ENCODE measurements at regions not wholly inside any gene's neighbourhood (a gene's known extent, or its start where the extent isn't known, plus 50 kb on each side); places are given as distances from the start of the nearest gene placed in this dataset.

GRCh38 chr7:9981742-9982349 is 991.8 kb upstream of the PHF14 start:
- no peak for DNase-seq (ENCODE audit: low read depth)

GRCh38 chr7:9983048-9983447 is 990.6 kb upstream of the PHF14 start:
- DNase-seq (ENCODE audit: low read depth), result no peak

- DNase-seq (ENCODE audit: low read depth), result no peak
These were observed 958.0 kb upstream of the PHF14 start for GRCh38 chr7:10015687-10016086.

- DNase-seq (ENCODE audit: low read depth), result no peak
These were observed 951.2 kb upstream of the PHF14 start for GRCh38 chr7:10022480-10022879.

- no peak for DNase-seq (ENCODE audit: low read depth)
These were observed 950.7 kb upstream of the PHF14 start for GRCh38 chr7:10022957-10023356.

GRCh38 chr7:10034843-10035556 is 938.7 kb upstream of the PHF14 start:
- no peak for DNase-seq (ENCODE audit: low read depth)

- no peak for DNase-seq (ENCODE audit: low read depth)
These were observed 937.0 kb upstream of the PHF14 start for GRCh38 chr7:10036693-10037092.

- no peak for DNase-seq (ENCODE audit: low read depth)
These were observed 935.3 kb upstream of the PHF14 start for GRCh38 chr7:10038351-10038750.

GRCh38 chr7:10040674-10041073 is 933.0 kb upstream of the PHF14 start:
- no peak for DNase-seq (ENCODE audit: low read depth)

GRCh38 chr7:10070899-10071298 is 902.8 kb upstream of the PHF14 start:
- DNase-seq (ENCODE audit: low read depth), result no peak

GRCh38 chr7:10075866-10076265 is 897.8 kb upstream of the PHF14 start:
- no peak for DNase-seq (ENCODE audit: low read depth)

GRCh38 chr7:10076660-10077300 is 896.9 kb upstream of the PHF14 start:
- no peak for DNase-seq (ENCODE audit: low read depth)

- DNase-seq (ENCODE audit: low read depth), result no peak
These were observed 894.1 kb upstream of the PHF14 start for GRCh38 chr7:10079572-10079971.

- no peak for DNase-seq (ENCODE audit: low read depth)
These were observed 890.8 kb upstream of the PHF14 start for GRCh38 chr7:10082896-10083295.

- no peak for DNase-seq (ENCODE audit: low read depth)
These were observed 889.9 kb upstream of the PHF14 start for GRCh38 chr7:10083766-10084165.

GRCh38 chr7:10085231-10085630 is 888.4 kb upstream of the PHF14 start:
- DNase-seq (ENCODE audit: low read depth), result no peak

- no peak for DNase-seq (ENCODE audit: low read depth)
These were observed 873.1 kb upstream of the PHF14 start for GRCh38 chr7:10100572-10100971.

GRCh38 chr7:10101351-10101750 is 872.3 kb upstream of the PHF14 start:
- no peak for DNase-seq (ENCODE audit: low read depth)

GRCh38 chr7:10104292-10104691 is 869.4 kb upstream of the PHF14 start:
- DNase-seq (ENCODE audit: low read depth), result no peak

- DNase-seq (ENCODE audit: low read depth), result no peak
These were observed 867.1 kb upstream of the PHF14 start for GRCh38 chr7:10106609-10107008.

- DNase-seq (ENCODE audit: low read depth), result no peak
These were observed 857.2 kb upstream of the PHF14 start for GRCh38 chr7:10116511-10116910.

- DNase-seq (ENCODE audit: low read depth), result no peak
These were observed 855.9 kb upstream of the PHF14 start for GRCh38 chr7:10117815-10118214.

- DNase-seq (ENCODE audit: low read depth), result no peak
These were observed 852.7 kb upstream of the PHF14 start for GRCh38 chr7:10120936-10121335.

GRCh38 chr7:10121631-10122030 is 852.0 kb upstream of the PHF14 start:
- no peak for DNase-seq (ENCODE audit: low read depth)

Data from HS-5 (cell line).